ENCODE measurements at regions not wholly inside any gene's neighbourhood (a gene's known extent, or its start where the extent isn't known, plus 50 kb on each side); places are given as distances from the start of the nearest gene placed in this dataset.

- TF ChIP-seq CTCF (IDR thresholded peaks at IDR 0.05; ENCODE audit: insufficient read depth, low read depth, low read length) (no peak), EZH2 (IDR thresholded peaks at IDR 0.05; ENCODE audit: insufficient read depth, low read length) (no peak)
These were observed 93.1 kb upstream of the ZC3H12C start for GRCh38 chr11:110000031-110000502.
